Left renal cortex interstitium (tissue), 4 donors: ENCODE measurements at regions not wholly inside any gene's neighbourhood (a gene's known extent, or its start where the extent isn't known, plus 50 kb on each side); places are given as distances from the start of the nearest gene placed in this dataset.
"Not testable (repeated sequence)": the region's sequence is repeated elsewhere in the genome, so short reads cannot be mapped to it uniquely, and the experiment has no call there.

ENCODE experiments used
- DNase-seq, 4 donors: peaks; one replicate each; pipeline ENCODE4 v3.0.0-alpha.2; 2013; ENCODE audit warnings: low read depth in 4 of 4, low spot score in 2 of 4, missing footprints in 1 of 4

- DNase-seq = no peak
These were observed 327.8 kb upstream of the USP24 start for GRCh38 chr1:55542901-55543504.

DNA sequence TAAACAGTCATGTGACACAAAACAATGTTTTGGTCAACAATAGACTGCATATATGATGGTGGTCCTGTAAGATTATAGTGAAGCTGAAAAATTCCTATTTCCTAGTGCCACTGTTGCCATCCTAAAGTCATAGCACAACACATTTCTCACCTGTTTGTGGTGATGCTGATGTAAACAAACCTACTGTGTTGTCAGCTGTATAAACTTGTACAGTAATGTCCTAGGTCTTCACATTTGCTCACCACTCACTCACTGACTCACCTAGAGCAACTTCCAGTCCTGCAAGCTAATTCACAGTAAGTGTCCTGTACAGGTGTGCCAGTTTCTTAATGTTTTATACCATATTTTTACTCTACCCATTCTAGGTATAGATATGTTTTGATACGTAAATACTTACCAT lies 326.1 kb upstream of the USP24 start:
- DNase-seq = no peak

- DNase-seq = no peak
These were observed 324.7 kb upstream of the USP24 start for GRCh38 chr1:55539652-55540512.

DNA sequence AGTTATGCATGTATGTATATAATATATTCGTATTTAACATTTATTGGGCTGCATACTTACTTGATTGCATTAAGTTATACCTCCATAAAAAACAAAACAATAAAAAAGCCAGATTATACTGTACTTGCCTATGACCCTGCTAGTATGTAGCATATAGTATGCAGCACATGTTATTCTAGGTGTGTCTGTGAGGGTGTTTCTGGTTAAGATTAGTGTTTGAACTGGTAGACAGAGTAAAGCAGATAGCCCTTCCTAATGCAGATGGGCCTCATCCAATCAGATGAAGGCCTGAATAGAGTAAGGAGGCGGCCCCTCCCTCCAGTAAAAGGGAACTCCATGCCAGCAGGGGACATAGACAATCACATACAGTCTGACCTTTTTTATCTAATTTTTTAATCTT lies 323.3 kb upstream of the USP24 start:
- no peak for DNase-seq

DNA sequence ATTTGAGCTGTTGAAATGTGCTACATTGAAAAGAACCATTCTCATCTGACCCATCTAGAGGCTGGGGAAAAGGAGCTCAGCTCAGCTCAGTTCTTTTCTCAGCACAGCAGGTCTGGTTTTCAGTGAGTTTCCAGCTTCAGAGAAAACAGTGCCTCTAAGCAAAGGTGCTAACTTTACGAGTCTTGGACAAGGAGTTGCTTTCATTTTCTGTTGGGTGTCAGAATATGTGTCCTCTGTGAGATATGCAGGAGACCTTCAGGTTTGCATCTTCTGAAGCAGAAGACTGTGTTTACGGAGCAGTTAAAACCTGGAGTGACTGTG lies 321.3 kb upstream of the USP24 start:
- DNase-seq = no peak

DNA sequence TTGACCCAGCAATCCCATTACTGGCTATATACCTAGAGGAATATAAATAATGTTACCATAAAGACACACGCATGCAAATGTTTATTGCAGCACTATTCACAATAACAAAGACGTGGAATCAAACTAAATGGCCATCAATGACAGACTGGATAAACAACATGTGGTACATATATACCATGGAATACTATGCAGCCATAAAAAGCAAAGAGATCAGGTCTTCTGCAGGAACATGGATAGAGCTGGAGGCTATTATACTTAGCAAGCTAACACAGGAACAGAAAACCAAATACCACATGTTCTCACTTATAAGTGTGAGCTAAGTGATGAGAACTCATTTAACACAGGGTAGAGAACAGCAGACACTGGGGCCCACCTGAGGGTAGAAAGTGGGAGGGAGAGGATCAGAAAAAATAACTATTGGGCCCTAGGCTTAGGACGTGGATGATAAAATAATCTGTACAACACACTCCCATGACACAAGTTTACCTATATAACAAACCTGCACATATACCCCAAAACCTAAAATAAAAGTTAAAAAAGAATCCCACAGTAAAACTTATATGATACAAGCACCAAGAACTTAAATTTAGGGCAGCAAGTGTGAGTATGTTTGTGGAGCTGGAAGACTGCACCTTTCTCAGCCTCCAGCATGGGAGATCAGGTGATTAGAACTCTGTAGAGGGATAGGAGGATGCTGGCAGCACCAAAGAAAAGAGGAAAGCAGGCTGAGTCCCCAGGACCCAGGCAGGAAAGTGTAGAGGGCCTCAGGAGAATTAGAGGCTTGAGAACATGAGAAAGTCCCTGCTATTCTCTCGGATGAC lies 320.8 kb upstream of the USP24 start:
- DNase-seq = no peak

- DNase-seq = peak in 3 of 4 donors; percentile 37 to 66 (median 62)
These were observed 319.5 kb upstream of the USP24 start for GRCh38 chr1:55534565-55535121.

DNA sequence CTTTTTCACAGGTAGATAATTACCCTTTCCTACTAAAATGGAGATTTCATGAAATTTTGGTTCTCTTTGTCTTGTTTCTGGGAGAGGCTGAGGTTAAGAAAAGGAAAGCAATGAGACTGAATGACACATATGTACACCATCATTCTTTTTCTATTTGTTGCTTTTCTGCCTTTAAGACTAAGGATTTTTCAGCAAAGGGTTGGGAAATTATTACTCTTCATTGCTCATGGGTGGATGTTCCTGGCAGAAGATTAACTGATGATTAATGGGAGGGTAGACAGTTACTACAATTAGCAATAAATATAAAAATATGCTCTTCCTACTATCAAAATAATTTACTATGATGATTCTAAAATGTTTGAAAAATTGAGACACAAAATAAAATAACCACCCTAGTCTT lies 316.5 kb upstream of the USP24 start:
- no peak for DNase-seq

- DNase-seq = no peak
These were observed 315.8 kb upstream of the USP24 start for GRCh38 chr1:55530749-55531478.

DNA sequence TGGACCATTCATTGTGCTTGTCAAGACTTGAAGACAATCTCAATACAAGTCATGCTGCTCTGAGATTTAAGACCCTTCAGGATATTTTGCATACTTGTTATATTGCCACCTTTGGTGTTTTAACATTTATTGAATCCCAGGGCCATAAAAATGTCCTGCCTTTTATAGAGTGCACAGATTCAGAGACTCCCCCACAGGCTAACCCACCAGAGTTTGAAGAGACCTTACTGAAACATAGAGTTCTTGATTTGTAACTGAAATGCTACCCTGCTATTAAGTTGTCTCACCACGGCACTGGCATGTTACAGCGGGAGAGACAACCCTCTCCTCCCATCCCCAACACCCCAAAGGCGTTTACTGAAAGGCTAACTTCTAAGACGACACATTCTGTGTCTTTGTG lies 313.9 kb upstream of the USP24 start:
- no peak for DNase-seq

- no peak for DNase-seq
These were observed 312.7 kb upstream of the USP24 start for GRCh38 chr1:55527831-55528230.

DNA sequence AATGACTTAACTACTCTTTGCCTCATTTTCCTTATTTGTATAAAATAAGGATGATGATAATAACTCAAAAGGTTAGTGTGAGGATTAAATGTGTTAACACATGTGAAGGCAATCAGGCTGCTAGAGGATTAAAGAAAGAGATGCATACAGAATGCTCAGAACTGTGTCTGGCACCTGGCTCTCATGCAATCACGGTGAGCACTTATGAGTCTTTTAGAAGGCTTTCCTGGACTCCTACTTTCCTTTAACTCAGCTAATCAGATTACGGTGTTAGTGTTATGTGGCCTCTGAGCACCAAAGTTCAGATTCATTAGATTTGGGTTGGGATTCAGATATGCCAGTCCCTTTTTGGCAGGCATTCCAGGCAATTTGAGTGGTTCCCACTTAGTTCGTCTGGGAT lies 311.6 kb upstream of the USP24 start:
- no peak for DNase-seq

GRCh38 chr1:55524006-55524405 lies 308.8 kb upstream of the USP24 start:
- no peak for DNase-seq

DNA sequence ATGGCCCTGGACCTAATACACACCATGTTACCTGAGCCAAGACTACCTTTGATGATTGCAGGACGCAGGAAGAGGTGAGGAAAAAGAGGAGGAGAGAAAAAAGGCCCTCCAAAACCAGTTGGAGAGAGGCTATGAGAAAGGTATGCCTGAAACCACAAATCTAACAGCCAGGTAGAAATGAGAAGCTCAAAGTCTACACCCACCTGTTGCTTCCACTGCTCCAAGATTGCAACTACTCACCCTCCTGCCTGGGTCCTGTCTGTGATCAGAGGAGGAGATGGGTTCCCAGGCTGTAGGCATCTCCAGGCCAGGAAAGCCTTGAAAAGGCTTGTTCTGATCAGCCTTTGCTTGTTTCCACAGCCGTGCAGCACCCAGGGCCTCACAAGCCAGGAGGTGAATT lies 307.8 kb upstream of the USP24 start:
- DNase-seq = no peak

DNA sequence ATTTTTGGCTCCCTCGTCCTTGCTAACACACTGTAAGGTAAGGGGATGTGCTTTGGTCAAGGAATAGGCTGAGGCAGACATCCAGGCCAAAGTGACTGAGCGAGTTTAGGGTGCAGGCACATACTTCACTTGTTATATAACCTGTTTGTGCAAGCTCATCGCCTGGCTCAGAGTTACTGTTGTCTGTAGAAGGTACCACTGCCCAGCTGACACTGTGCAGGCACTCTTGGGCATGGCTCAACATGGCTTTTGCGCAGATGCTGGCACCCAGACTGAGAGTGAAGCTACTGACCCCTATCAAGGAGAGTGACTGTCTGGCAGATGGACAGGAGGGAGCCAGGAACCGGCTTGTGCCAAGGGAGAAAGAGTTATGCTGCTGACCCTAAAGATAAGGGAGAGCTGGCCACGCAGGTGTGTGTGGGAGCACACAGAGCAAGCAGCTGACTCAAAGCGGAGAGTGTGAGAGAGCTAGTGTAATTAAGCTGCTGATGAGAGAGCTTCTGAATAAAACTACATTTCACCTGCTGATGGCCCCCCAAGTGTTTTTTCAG lies 307.3 kb upstream of the USP24 start:
- DNase-seq = no peak

DNA sequence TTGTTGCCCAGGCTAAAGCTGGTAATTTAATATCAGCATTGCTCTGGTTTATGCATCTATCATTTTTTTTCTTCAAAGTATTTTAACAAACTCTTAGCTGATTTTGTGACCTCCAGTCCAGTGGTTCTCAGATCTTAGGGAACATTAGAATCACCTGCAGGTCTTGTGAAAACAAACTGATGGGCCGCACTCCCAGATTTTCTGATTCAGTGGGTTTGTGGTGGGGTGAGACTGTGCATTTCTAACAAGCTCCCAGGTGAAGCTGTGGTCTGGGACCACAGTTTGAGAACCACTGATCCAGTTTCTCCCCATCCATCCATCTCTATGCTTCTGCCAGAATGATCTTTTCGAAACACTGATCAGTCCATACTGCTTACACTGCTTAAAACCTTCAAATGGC lies 305.7 kb upstream of the USP24 start:
- no peak for DNase-seq

DNA sequence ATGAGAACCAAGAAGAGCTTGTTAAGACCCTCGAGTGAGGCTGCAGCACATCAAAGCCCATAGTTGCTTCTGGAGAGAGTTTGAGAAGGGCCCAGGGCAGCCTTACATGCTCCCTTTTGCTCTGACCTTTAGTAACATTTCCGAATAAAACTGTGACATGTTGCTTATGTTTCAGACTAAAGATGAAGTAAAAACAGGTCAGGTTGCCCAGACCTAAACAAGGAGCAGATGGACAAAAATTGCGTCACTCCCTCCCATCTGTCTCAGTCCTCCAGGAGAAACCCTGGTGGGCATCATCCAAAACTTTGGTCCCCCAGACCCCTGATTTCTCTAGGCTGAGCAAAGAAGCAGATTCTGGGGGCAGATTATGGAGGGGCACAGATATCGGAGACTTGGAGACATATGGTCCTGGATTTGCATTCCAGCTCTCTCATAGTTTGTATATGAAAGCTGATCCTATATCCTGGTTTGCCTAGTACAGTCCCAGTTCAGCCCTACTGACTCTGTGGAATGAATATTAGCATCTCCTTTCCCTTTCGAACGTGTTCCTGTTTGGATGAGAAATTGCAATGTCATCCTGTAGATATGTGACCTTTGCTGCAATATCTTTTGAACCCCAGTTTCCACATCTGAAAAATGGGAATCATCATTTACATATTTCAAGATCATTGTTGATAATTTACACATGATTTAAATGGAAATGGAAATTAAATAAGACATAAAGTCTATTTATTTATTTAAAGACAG lies 304.9 kb upstream of the USP24 start:
- no peak for DNase-seq

DNA sequence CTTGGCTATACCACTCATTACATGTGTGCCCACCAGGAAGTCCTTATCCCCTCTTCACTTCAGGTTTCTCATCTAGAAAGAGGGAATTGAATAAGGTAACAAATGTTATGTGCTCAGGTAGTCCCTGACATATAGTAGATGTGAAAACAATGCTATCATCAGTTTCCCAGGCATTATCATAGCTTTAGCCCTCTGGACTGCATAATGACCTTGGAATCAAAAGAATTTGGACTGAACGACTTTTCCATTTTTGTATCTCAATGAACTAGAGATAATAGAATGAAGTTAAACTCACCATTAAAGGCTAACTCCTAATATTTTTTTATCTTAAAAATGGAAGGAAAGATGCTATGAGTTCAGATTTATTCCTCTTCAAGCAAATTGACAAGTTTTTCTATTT lies 304.1 kb upstream of the USP24 start:
- no peak for DNase-seq

DNA sequence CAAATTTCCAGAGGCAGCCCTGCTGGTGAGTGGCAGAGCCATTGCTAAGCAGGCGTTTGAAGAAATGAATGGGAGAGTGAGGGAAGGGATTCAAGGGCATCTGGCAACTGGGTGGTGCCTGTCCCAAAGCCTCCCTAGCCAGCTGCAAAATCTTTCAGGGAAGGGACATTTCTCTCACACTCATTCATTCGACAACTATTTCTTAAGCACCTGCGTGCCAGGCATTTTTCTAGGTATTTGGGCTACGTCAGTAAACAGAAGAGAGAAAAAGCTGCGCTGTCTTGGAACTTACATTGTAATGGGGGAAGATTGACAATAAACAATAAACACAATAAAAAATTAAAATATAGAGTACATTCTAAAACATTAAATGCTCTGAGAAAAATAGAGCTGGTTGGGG lies 301.9 kb upstream of the USP24 start:
- DNase-seq = no peak

GRCh38 chr1:55514571-55514970 lies 299.4 kb upstream of the USP24 start:
- DNase-seq = not testable (repeated sequence)
